ENCODE measurements at regions not wholly inside any gene's neighbourhood (a gene's known extent, or its start where the extent isn't known, plus 50 kb on each side); places are given as distances from the start of the nearest gene placed in this dataset.

DNA sequence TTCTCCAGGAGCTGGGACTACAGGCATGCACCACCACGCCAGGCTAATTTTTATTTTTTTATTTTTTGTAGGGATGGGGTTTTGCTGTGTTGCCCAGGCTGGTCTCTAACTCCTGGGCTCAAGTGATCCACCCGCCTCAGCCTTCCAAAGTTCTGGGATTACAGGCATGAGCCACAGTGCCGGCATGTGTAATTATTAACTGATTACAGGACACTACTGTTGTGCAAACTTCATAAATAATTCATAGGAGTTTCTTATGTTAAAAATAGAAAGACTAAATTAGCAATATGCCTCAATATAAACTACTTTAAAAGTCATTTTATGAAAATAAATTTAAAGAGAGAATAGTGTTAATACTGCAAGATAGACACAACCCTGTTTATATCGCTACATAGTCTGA, 221.9 kb downstream of the SNCA start:
- Histone ChIP-seq H3K27me3 (ENCODE audit: control insufficient read depth, extremely low read depth, insufficient read depth, low read length) (no peaks in the 10 kb centered on the region), H3K27ac (ENCODE audit: control insufficient read depth, insufficient read depth, low read length) (no peak overlapping the region), H3K36me3 (ENCODE audit: control insufficient read depth in 2 of 2, extremely low read depth in 1 of 2, insufficient read depth in 2 of 2, low read length in 2 of 2) (no peaks in the 10 kb centered on the region), H3K9me1 (ENCODE audit: control insufficient read depth, extremely low read depth, insufficient read depth, low read length) (no peaks in the 10 kb centered on the region), H3K4me3 (ENCODE audit: control insufficient read depth in 2 of 3, extremely low read depth in 1 of 3, insufficient read depth in 2 of 3, low read depth in 1 of 3, low read length in 3 of 3) (no peak overlapping the region), H4K20me1 (ENCODE audit: control insufficient read depth, extremely low read depth, insufficient read depth, low read length) (no peaks in the 10 kb centered on the region), H3K9ac (ENCODE audit: control insufficient read depth, extremely low read depth, insufficient read depth, low read length) (no peak overlapping the region), H3K9me3 (ENCODE audit: control insufficient read depth, low read depth, low read length) (no peaks in the 10 kb centered on the region), H2AFZ (ENCODE audit: control insufficient read depth, low read length) (no peak overlapping the region), H3K4me2 (ENCODE audit: control insufficient read depth, extremely low read depth, insufficient read depth, low read depth, low read length) (no peak overlapping the region), H3K4me1 (ENCODE audit: control insufficient read depth, extremely low read depth, insufficient read depth, low read length) (no peaks in the 10 kb centered on the region), H3K79me2 (ENCODE audit: control insufficient read depth, insufficient read depth, low read length) (no peaks in the 10 kb centered on the region)
- FAIRE-seq (no peak), DNase-seq (ENCODE audit: low read depth, low spot score) (no peak)
- dilution Hi-C loops (cut with MboI; ENCODE audit: extremely low pct_ligation_motif_present, low sequenced_read_pairs), result no loop called here
- TF ChIP-seq, protein P1, sequence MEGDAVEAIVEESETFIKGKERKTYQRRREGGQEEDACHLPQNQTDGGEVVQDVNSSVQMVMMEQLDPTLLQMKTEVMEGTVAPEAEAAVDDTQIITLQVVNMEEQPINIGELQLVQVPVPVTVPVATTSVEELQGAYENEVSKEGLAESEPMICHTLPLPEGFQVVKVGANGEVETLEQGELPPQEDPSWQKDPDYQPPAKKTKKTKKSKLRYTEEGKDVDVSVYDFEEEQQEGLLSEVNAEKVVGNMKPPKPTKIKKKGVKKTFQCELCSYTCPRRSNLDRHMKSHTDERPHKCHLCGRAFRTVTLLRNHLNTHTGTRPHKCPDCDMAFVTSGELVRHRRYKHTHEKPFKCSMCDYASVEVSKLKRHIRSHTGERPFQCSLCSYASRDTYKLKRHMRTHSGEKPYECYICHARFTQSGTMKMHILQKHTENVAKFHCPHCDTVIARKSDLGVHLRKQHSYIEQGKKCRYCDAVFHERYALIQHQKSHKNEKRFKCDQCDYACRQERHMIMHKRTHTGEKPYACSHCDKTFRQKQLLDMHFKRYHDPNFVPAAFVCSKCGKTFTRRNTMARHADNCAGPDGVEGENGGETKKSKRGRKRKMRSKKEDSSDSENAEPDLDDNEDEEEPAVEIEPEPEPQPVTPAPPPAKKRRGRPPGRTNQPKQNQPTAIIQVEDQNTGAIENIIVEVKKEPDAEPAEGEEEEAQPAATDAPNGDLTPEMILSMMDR (optimal IDR thresholded peaks at IDR 0.05 in 1 of 3, IDR thresholded peaks at IDR 0.05 in 1 of 3, conservative IDR thresholded peaks at IDR 0.05 in 1 of 3; ENCODE audit: extremely low read depth in 1 of 3, insufficient read depth in 2 of 3, low read length in 3 of 3), result no peak
- no peak for TF ChIP-seq EZH2 (IDR thresholded peaks at IDR 0.05; ENCODE audit: low read length)

DNA sequence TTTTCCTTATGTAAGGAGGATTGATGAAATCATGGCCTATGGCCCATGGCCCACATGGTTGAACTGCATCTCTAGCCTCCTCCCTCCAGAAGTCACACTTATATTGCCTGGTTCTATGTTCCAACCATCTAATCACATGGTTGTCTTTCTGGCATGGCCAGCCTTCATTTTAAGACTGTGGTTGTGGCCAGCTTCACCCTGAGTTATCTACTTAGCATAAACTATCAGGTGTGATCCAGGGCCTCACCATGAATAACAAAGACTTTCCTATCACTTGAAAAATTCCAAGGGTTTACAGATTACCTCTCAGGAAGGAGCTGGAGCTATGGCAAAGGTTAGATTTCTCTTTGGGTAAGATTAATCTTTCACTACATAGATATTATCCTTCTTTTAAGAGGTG, 222.8 kb downstream of the SNCA start:
- Histone ChIP-seq H3K79me2 (ENCODE audit: control insufficient read depth, insufficient read depth, low read length) (no peaks in the 10 kb centered on the region), H3K27ac (ENCODE audit: control insufficient read depth, insufficient read depth, low read length) (no peak overlapping the region), H3K36me3 (ENCODE audit: control insufficient read depth in 2 of 2, extremely low read depth in 1 of 2, insufficient read depth in 2 of 2, low read length in 2 of 2) (no peaks in the 10 kb centered on the region), H2AFZ (ENCODE audit: control insufficient read depth, low read length) (no peak overlapping the region), H3K4me1 (ENCODE audit: control insufficient read depth, extremely low read depth, insufficient read depth, low read length) (no peaks in the 10 kb centered on the region), H4K20me1 (ENCODE audit: control insufficient read depth, extremely low read depth, insufficient read depth, low read length) (no peaks in the 10 kb centered on the region), H3K9me1 (ENCODE audit: control insufficient read depth, extremely low read depth, insufficient read depth, low read length) (no peaks in the 10 kb centered on the region), H3K9me3 (ENCODE audit: control insufficient read depth, low read depth, low read length) (no peaks in the 10 kb centered on the region), H3K27me3 (ENCODE audit: control insufficient read depth, extremely low read depth, insufficient read depth, low read length) (no peaks in the 10 kb centered on the region), H3K4me3 (ENCODE audit: control insufficient read depth in 2 of 3, extremely low read depth in 1 of 3, insufficient read depth in 2 of 3, low read depth in 1 of 3, low read length in 3 of 3) (no peak overlapping the region), H3K9ac (ENCODE audit: control insufficient read depth, extremely low read depth, insufficient read depth, low read length) (no peak overlapping the region), H3K4me2 (ENCODE audit: control insufficient read depth, extremely low read depth, insufficient read depth, low read depth, low read length) (no peak overlapping the region)
- TF ChIP-seq, protein P1 (optimal IDR thresholded peaks at IDR 0.05 in 1 of 3, IDR thresholded peaks at IDR 0.05 in 1 of 3, conservative IDR thresholded peaks at IDR 0.05 in 1 of 3; ENCODE audit: extremely low read depth in 1 of 3, insufficient read depth in 2 of 3, low read length in 3 of 3), result no peak
- no peak for TF ChIP-seq EZH2 (IDR thresholded peaks at IDR 0.05; ENCODE audit: low read length)
- dilution Hi-C loops (cut with MboI; ENCODE audit: extremely low pct_ligation_motif_present, low sequenced_read_pairs), result no loop called here
- no peak for FAIRE-seq
- no peak for DNase-seq (ENCODE audit: low read depth, low spot score)

Measured in keratinocyte (primary cell).